ENCODE measurements at regions not wholly inside any gene's neighbourhood (a gene's known extent, or its start where the extent isn't known, plus 50 kb on each side); places are given as distances from the start of the nearest gene placed in this dataset.
A peak's percentile ranks its signal among the peaks of the same experiment; 100 is the strongest.

GRCh38 chr16:85164838-85165516, 52.7 kb upstream of the CIBAR2 start:
- ATAC-seq (ENCODE audit: low read depth) (no peak), DNase-seq (no peak)
- H3K56ac ChIP-seq (ENCODE audit: extremely low read depth, insufficient read depth, low read length), result no peak overlapping the region
- H3K14ac ChIP-seq (replicated peaks; ENCODE audit: low read depth, low read length), result no peak overlapping the region; the same call in 1 of the 2 replicates
- BruUV-seq (replicated peaks), result no TSS peak
- intact Hi-C loops (cut with micrococcal nuclease), result no loop called here
- CTCF ChIA-PET, result no interaction called here
- H2AK9ac ChIP-seq (replicated peaks; ENCODE audit: low read depth, low read length, poor library complexity), result no peak overlapping the region
- H2BK15ac ChIP-seq (ENCODE audit: low read depth, low read length), result peak overlapping the region; percentile 21; the same call in 1 of the 3 replicates
- 80% methylated on average over 10 of the region's 12 CpGs; no CpG with 5 or more reads in 1 of the 2 experiments for WGBS, 2 experiments (ENCODE audit: extremely low coverage in 2 of 2, insufficient read length in 1 of 2)
- no peak overlapping the region for H2AFZ ChIP-seq (replicated peaks; ENCODE audit: low read length, poor library complexity)
- H2BK120ac ChIP-seq (ENCODE audit: low read depth, low read length), result no peak overlapping the region
- H3K23ac ChIP-seq (ENCODE audit: low read depth, low read length), result no peak overlapping the region
- H2AK5ac ChIP-seq (ENCODE audit: low read depth, low read length), result peak overlapping the region; percentile 51; the same call in 1 of the 2 replicates
- H3K9me1 ChIP-seq (ENCODE audit: insufficient read depth, low read length), result peaks cover 5% of the 10 kb centered on the region; the same call in 1 of the 2 replicates
- in situ Hi-C loops (cut with MboI; ENCODE audit: low sequenced_read_pairs), result no loop called here
- H4K91ac ChIP-seq (ENCODE audit: insufficient read depth, low read depth, low read length), result no peak overlapping the region; the same call in 1 of the 2 replicates
- H2BK20ac ChIP-seq (ENCODE audit: low read depth, low read length), result peak overlapping the region; percentile 17; the same call in 1 of the 2 replicates
- no peak overlapping the region for H3K9ac ChIP-seq (ENCODE audit: low read depth, low read length)
- H4K5ac ChIP-seq (ENCODE audit: low read depth, low read length), result no peak overlapping the region
- no peak overlapping the region for H4K8ac ChIP-seq (ENCODE audit: low read depth in 2 of 2, low read length in 2 of 2)
- H3K4me1 ChIP-seq (ENCODE audit: control insufficient read depth, insufficient read depth, low read length), result peaks cover 35% of the 10 kb centered on the region
- H2BK5ac ChIP-seq (ENCODE audit: low read depth, low read length, poor library complexity, severe bottlenecking), result no peak overlapping the region
- H3K36me3 ChIP-seq (ENCODE audit: control insufficient read depth, insufficient read depth, low read length), result no peaks in the 10 kb centered on the region
- H3K27ac ChIP-seq (ENCODE audit: insufficient read depth, low read length), result no peak overlapping the region
- H3K9me3 ChIP-seq (ENCODE audit: control insufficient read depth, insufficient read depth, low read length), result no peaks in the 10 kb centered on the region
- H3K4me2 ChIP-seq (ENCODE audit: low read depth, low read length), result no peak overlapping the region
- no peak overlapping the region for H3K18ac ChIP-seq (ENCODE audit: low read depth, low read length)
- dilution Hi-C loops (cut with HindIII; ENCODE audit: low sequenced_read_pairs, unreplicated experiment), result no loop called here
- H4K20me1 ChIP-seq (ENCODE audit: insufficient read depth, low read length), result 0 out of 2 replicates have a peak, but pooled peaks cover 2% of the 10 kb centered on the region
- POLR2A ChIA-PET (ENCODE audit: unreplicated experiment), result no interaction called here
- TF ChIP-seq, protein P1, sequence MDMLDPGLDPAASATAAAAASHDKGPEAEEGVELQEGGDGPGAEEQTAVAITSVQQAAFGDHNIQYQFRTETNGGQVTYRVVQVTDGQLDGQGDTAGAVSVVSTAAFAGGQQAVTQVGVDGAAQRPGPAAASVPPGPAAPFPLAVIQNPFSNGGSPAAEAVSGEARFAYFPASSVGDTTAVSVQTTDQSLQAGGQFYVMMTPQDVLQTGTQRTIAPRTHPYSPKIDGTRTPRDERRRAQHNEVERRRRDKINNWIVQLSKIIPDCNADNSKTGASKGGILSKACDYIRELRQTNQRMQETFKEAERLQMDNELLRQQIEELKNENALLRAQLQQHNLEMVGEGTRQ (IDR thresholded peaks at IDR 0.05; ENCODE audit: low read depth, low read length), result 0 out of 2 replicates have a peak, but pooled peaks have one; percentile 20
- TF ChIP-seq, protein P2, sequence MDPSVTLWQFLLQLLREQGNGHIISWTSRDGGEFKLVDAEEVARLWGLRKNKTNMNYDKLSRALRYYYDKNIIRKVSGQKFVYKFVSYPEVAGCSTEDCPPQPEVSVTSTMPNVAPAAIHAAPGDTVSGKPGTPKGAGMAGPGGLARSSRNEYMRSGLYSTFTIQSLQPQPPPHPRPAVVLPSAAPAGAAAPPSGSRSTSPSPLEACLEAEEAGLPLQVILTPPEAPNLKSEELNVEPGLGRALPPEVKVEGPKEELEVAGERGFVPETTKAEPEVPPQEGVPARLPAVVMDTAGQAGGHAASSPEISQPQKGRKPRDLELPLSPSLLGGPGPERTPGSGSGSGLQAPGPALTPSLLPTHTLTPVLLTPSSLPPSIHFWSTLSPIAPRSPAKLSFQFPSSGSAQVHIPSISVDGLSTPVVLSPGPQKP (IDR thresholded peaks at IDR 0.05; ENCODE audit: borderline replicate concordance, low read depth, low read length), result no peak
- peak overlapping the region; percentile 64 for H3K4ac ChIP-seq (ENCODE audit: low read depth, low read length)
- H3K4me3 ChIP-seq (ENCODE audit: insufficient read depth, low read depth, low read length), result no peak overlapping the region
- peaks cover 0 to 6% of the 10 kb centered on the region in 2 experiments; a peak in 1 of 4 replicates for H3K79me1 ChIP-seq (ENCODE audit: low read depth in 1 of 2, low read length in 2 of 2)
- no peaks in the 10 kb centered on the region for H3K27me3 ChIP-seq (ENCODE audit: control insufficient read depth, insufficient read depth, low read length)

Data from IMR-90 (cell line).